ENCODE measurements at regions not wholly inside any gene's neighbourhood (a gene's known extent, or its start where the extent isn't known, plus 50 kb on each side); places are given as distances from the start of the nearest gene placed in this dataset.

- no peaks in the 10 kb centered on the region for H3K4me1 ChIP-seq (ENCODE audit: insufficient read depth, low read length)
- no peak overlapping the region for H3K9ac ChIP-seq (ENCODE audit: low read depth, low read length)
- no peaks in the 10 kb centered on the region for H3K27me3 ChIP-seq (ENCODE audit: insufficient read depth, low read length)
- no peaks in the 10 kb centered on the region for H3K9me3 ChIP-seq (ENCODE audit: insufficient read depth, low read depth, low read length)
- no peak overlapping the region for H3K4me3 ChIP-seq (ENCODE audit: low read length)
- no peak overlapping the region for H3K27ac ChIP-seq (ENCODE audit: low read length)
- no peaks in the 10 kb centered on the region for H3K36me3 ChIP-seq (ENCODE audit: insufficient read depth, low read depth, low read length)
Measured at GRCh38 chr5:89105171-89105695, 222.2 kb upstream of the MEF2C start.

- peaks cover 7% of the 10 kb centered on the region; the same call in 1 of the 2 replicates for H3K4me1 ChIP-seq (ENCODE audit: insufficient read depth, low read length)
- H3K9ac ChIP-seq (ENCODE audit: low read depth, low read length), result no peak overlapping the region
- no peaks in the 10 kb centered on the region for H3K27me3 ChIP-seq (ENCODE audit: insufficient read depth, low read length)
- H3K4me3 ChIP-seq (ENCODE audit: low read length), result no peak overlapping the region
- no peaks in the 10 kb centered on the region for H3K9me3 ChIP-seq (ENCODE audit: insufficient read depth, low read depth, low read length)
- no peak overlapping the region for H3K27ac ChIP-seq (ENCODE audit: low read length)
- H3K36me3 ChIP-seq (ENCODE audit: insufficient read depth, low read depth, low read length), result no peaks in the 10 kb centered on the region
Measured at GRCh38 chr5:89098199-89098756, 215.3 kb upstream of the MEF2C start.

GRCh38 chr5:89097103-89097502 is 214.1 kb upstream of the MEF2C start:
- Histone ChIP-seq H3K4me3 (ENCODE audit: low read length) (no peak overlapping the region), H3K27me3 (ENCODE audit: insufficient read depth, low read length) (no peaks in the 10 kb centered on the region), H3K4me1 (ENCODE audit: insufficient read depth, low read length) (peaks cover 7% of the 10 kb centered on the region; the same call in 1 of the 2 replicates), H3K9ac (ENCODE audit: low read depth, low read length) (no peak overlapping the region), H3K9me3 (ENCODE audit: insufficient read depth, low read depth, low read length) (no peaks in the 10 kb centered on the region), H3K27ac (ENCODE audit: low read length) (no peak overlapping the region), H3K36me3 (ENCODE audit: insufficient read depth, low read depth, low read length) (no peaks in the 10 kb centered on the region)

- no peak overlapping the region for H3K27ac ChIP-seq (ENCODE audit: low read length)
- H3K27me3 ChIP-seq (ENCODE audit: insufficient read depth, low read length), result no peaks in the 10 kb centered on the region
- no peaks in the 10 kb centered on the region for H3K36me3 ChIP-seq (ENCODE audit: insufficient read depth, low read depth, low read length)
- no peaks in the 10 kb centered on the region for H3K9me3 ChIP-seq (ENCODE audit: insufficient read depth, low read depth, low read length)
- no peak overlapping the region for H3K9ac ChIP-seq (ENCODE audit: low read depth, low read length)
- H3K4me1 ChIP-seq (ENCODE audit: insufficient read depth, low read length), result peaks cover 7% of the 10 kb centered on the region; the same call in 1 of the 2 replicates
- H3K4me3 ChIP-seq (ENCODE audit: low read length), result no peak overlapping the region
Measured at GRCh38 chr5:89095341-89095740, 212.4 kb upstream of the MEF2C start.

GRCh38 chr5:89090037-89090436 is 207.1 kb upstream of the MEF2C start:
- Histone ChIP-seq H3K9ac (ENCODE audit: low read depth, low read length) (no peak overlapping the region), H3K36me3 (ENCODE audit: insufficient read depth, low read depth, low read length) (no peaks in the 10 kb centered on the region)

GRCh38 chr5:89087551-89088318 is 204.8 kb upstream of the MEF2C start:
- no peaks in the 10 kb centered on the region for H3K36me3 ChIP-seq (ENCODE audit: insufficient read depth, low read depth, low read length)
- H3K27me3 ChIP-seq (ENCODE audit: insufficient read depth, low read length), result no peaks in the 10 kb centered on the region
- H3K4me1 ChIP-seq (ENCODE audit: insufficient read depth, low read length), result peaks cover 3% of the 10 kb centered on the region; the same call in 1 of the 2 replicates

More at GRCh38 chr5:89090037-89090436, 207.1 kb upstream of the MEF2C start:
- no peaks in the 10 kb centered on the region for H3K9me3 ChIP-seq (ENCODE audit: insufficient read depth, low read depth, low read length)
- H3K27me3 ChIP-seq (ENCODE audit: insufficient read depth, low read length), result no peaks in the 10 kb centered on the region
- peaks cover 3% of the 10 kb centered on the region; the same call in 1 of the 2 replicates for H3K4me1 ChIP-seq (ENCODE audit: insufficient read depth, low read length)
- no peak overlapping the region for H3K27ac ChIP-seq (ENCODE audit: low read length)
- no peak overlapping the region for H3K4me3 ChIP-seq (ENCODE audit: low read length)

GRCh38 chr5:89087128-89087527 is 204.1 kb upstream of the MEF2C start:
- H3K9me3 ChIP-seq (ENCODE audit: insufficient read depth, low read depth, low read length), result no peaks in the 10 kb centered on the region
- H3K4me1 ChIP-seq (ENCODE audit: insufficient read depth, low read length), result peaks cover 3% of the 10 kb centered on the region; the same call in 1 of the 2 replicates
- H3K27me3 ChIP-seq (ENCODE audit: insufficient read depth, low read length), result no peaks in the 10 kb centered on the region
- no peak overlapping the region for H3K27ac ChIP-seq (ENCODE audit: low read length)
- no peak overlapping the region for H3K4me3 ChIP-seq (ENCODE audit: low read length)
- H3K9ac ChIP-seq (ENCODE audit: low read depth, low read length), result no peak overlapping the region
- H3K36me3 ChIP-seq (ENCODE audit: insufficient read depth, low read depth, low read length), result no peaks in the 10 kb centered on the region

More at GRCh38 chr5:89087551-89088318, 204.8 kb upstream of the MEF2C start:
- Histone ChIP-seq H3K4me3 (ENCODE audit: low read length) (no peak overlapping the region), H3K27ac (ENCODE audit: low read length) (no peak overlapping the region), H3K9me3 (ENCODE audit: insufficient read depth, low read depth, low read length) (no peaks in the 10 kb centered on the region), H3K9ac (ENCODE audit: low read depth, low read length) (no peak overlapping the region)

GRCh38 chr5:89086390-89087086 is 203.6 kb upstream of the MEF2C start:
- no peaks in the 10 kb centered on the region for H3K27me3 ChIP-seq (ENCODE audit: insufficient read depth, low read length)
- H3K4me1 ChIP-seq (ENCODE audit: insufficient read depth, low read length), result peaks cover 3% of the 10 kb centered on the region; the same call in 1 of the 2 replicates
- no peak overlapping the region for H3K4me3 ChIP-seq (ENCODE audit: low read length)
- no peak overlapping the region for H3K27ac ChIP-seq (ENCODE audit: low read length)
- H3K9ac ChIP-seq (ENCODE audit: low read depth, low read length), result no peak overlapping the region
- H3K9me3 ChIP-seq (ENCODE audit: insufficient read depth, low read depth, low read length), result no peaks in the 10 kb centered on the region
- H3K36me3 ChIP-seq (ENCODE audit: insufficient read depth, low read depth, low read length), result no peaks in the 10 kb centered on the region

- Histone ChIP-seq H3K4me3 (ENCODE audit: low read length) (no peak overlapping the region), H3K36me3 (ENCODE audit: insufficient read depth, low read depth, low read length) (no peaks in the 10 kb centered on the region), H3K9me3 (ENCODE audit: insufficient read depth, low read depth, low read length) (no peaks in the 10 kb centered on the region), H3K9ac (ENCODE audit: low read depth, low read length) (no peak overlapping the region), H3K27ac (ENCODE audit: low read length) (no peak overlapping the region), H3K27me3 (ENCODE audit: insufficient read depth, low read length) (no peaks in the 10 kb centered on the region), H3K4me1 (ENCODE audit: insufficient read depth, low read length) (peaks cover 3% of the 10 kb centered on the region; the same call in 1 of the 2 replicates)
Measured at GRCh38 chr5:89083791-89084190, 200.8 kb upstream of the MEF2C start.

- H3K4me1 ChIP-seq (ENCODE audit: insufficient read depth, low read length), result no peaks in the 10 kb centered on the region
- no peak overlapping the region for H3K4me3 ChIP-seq (ENCODE audit: low read length)
- no peaks in the 10 kb centered on the region for H3K9me3 ChIP-seq (ENCODE audit: insufficient read depth, low read depth, low read length)
- H3K27me3 ChIP-seq (ENCODE audit: insufficient read depth, low read length), result no peaks in the 10 kb centered on the region
- H3K36me3 ChIP-seq (ENCODE audit: insufficient read depth, low read depth, low read length), result no peaks in the 10 kb centered on the region
- no peak overlapping the region for H3K27ac ChIP-seq (ENCODE audit: low read length)
- no peak overlapping the region for H3K9ac ChIP-seq (ENCODE audit: low read depth, low read length)
Measured at GRCh38 chr5:89081360-89081759, 198.4 kb upstream of the MEF2C start.

- no peaks in the 10 kb centered on the region for H3K4me1 ChIP-seq (ENCODE audit: insufficient read depth, low read length)
- no peaks in the 10 kb centered on the region for H3K36me3 ChIP-seq (ENCODE audit: insufficient read depth, low read depth, low read length)
- H3K27ac ChIP-seq (ENCODE audit: low read length), result no peak overlapping the region
- no peak overlapping the region for H3K9ac ChIP-seq (ENCODE audit: low read depth, low read length)
- no peak overlapping the region for H3K4me3 ChIP-seq (ENCODE audit: low read length)
- no peaks in the 10 kb centered on the region for H3K9me3 ChIP-seq (ENCODE audit: insufficient read depth, low read depth, low read length)
- H3K27me3 ChIP-seq (ENCODE audit: insufficient read depth, low read length), result no peaks in the 10 kb centered on the region
Measured at GRCh38 chr5:89080467-89081116, 197.6 kb upstream of the MEF2C start.

Measured in iPS-20b (cell line).